ENCODE measurements at regions not wholly inside any gene's neighbourhood (a gene's known extent, or its start where the extent isn't known, plus 50 kb on each side); places are given as distances from the start of the nearest gene placed in this dataset.

GRCh38 chr4:100690812-100691211, 173.0 kb upstream of the EMCN start:
- TF ChIP-seq CTCF (conservative IDR thresholded peaks at IDR 0.05; ENCODE audit: low read depth, low read length) (no peak), SMC3 (IDR thresholded peaks at IDR 0.05; ENCODE audit: low read depth, low read length) (no peak), POLR2A (IDR thresholded peaks at IDR 0.05; ENCODE audit: low read depth, low read length) (no peak), ELK1 (IDR thresholded peaks at IDR 0.05; ENCODE audit: borderline replicate concordance, low read depth, low read length) (no peak), RCOR1 (IDR thresholded peaks at IDR 0.05; ENCODE audit: insufficient replicate concordance, low read length) (no peak), CHD1 (IDR thresholded peaks at IDR 0.05; ENCODE audit: low read depth, low read length) (no peak)

All from IMR-90 (cell line).